HEK293 (cell line): ENCODE measurements at regions not wholly inside any gene's neighbourhood (a gene's known extent, or its start where the extent isn't known, plus 50 kb on each side); places are given as distances from the start of the nearest gene placed in this dataset.

Experiments
- CTCF ChIA-PET: fragments of 350-600 bp; formaldehyde crosslinking; extraction: SDS; loops from one replicate; lab custom pipeline; 2021; ENCODE audit warnings: antibody characterized with exemption; lab: Yijun Ruan, JAX
- POLR2A ChIA-PET: fragments of 300-600 bp; formaldehyde crosslinking; extraction: SDS; loops from one replicate; lab custom pipeline; 2020; ENCODE audit warnings: antibody characterized with exemption, inconsistent platforms; lab: Yijun Ruan, JAX
- H3K27ac ChIP-seq: fragments of 200-500 bp; sonication (Bioruptor generic); 2 replicates; pipeline ENCODE4 v1.5.1; 2014; ENCODE audit warnings: low read depth, low read length, control low read depth, inconsistent platforms; ENCODE audit errors: extremely low read depth
- H3K36me3 ChIP-seq, 2 experiments: fragments of 200-500 bp in 1 of 2; sonication (Bioruptor generic) in 1 of 2; 1 replicate in 1 of 2; 2 replicates in 1 of 2; pipeline ENCODE4 v1.5.1; 2014 to 2017; ENCODE audit warnings: inconsistent platforms in 2 of 2, low read length in 2 of 2; ENCODE audit not compliant: control insufficient read depth in 2 of 2, insufficient read depth in 1 of 2
- H3K4me1 ChIP-seq: fragments of 200-500 bp; sonication (Bioruptor generic); 2 replicates; pipeline ENCODE4 v1.5.1; 2014; ENCODE audit warnings: mild to moderate bottlenecking, low read length, inconsistent platforms; ENCODE audit not compliant: control insufficient read depth, insufficient read depth
- H3K4me3 ChIP-seq: 2 replicates; pipeline ENCODE4 v1.5.1; 2011; ENCODE audit warnings: low read depth, mild to moderate bottlenecking, control low read depth, low read length, moderate library complexity
- H3K9me3 ChIP-seq: fragments of 200-500 bp; sonication (Bioruptor generic); 2 replicates; pipeline ENCODE4 v1.5.1; 2014; ENCODE audit warnings: low read depth, low read length, inconsistent platforms; ENCODE audit not compliant: control insufficient read depth, insufficient read depth
- HOXD13 ChIP-seq: sonication (generic); formaldehyde crosslinking; IDR thresholded peaks from 2 replicates; pipeline ENCODE4 v1.8.0; 2022; ENCODE audit warnings: missing genetic modification reagents, borderline replicate concordance
- OVOL3 ChIP-seq: fragments of 450-650 bp; formaldehyde crosslinking; IDR thresholded peaks from 2 replicates; pipeline ENCODE4 v1.5.1; 2016; ENCODE audit warnings: missing biosample characterization, missing genetic modification characterization
- WT1 ChIP-seq: fragments of 450-650 bp; formaldehyde crosslinking; IDR thresholded peaks from 2 replicates; pipeline ENCODE4 v1.5.1; 2016; ENCODE audit warnings: missing biosample characterization, missing genetic modification characterization
- YY1 ChIP-seq: fragments of 450-650 bp; formaldehyde crosslinking; IDR thresholded peaks from 2 replicates; pipeline ENCODE4 v1.5.1; 2018; ENCODE audit warnings: missing biosample characterization, missing genetic modification characterization
- ZNF157 ChIP-seq: fragments of 450-650 bp; formaldehyde crosslinking; IDR thresholded peaks from 2 replicates; pipeline ENCODE4 v1.5.1; 2016; ENCODE audit warnings: missing biosample characterization, missing genetic modification characterization
- ZNF214 ChIP-seq: fragments of 450-650 bp; formaldehyde crosslinking; IDR thresholded peaks from 2 replicates; pipeline ENCODE4 v1.5.1; 2017; ENCODE audit warnings: missing biosample characterization, mild to moderate bottlenecking, missing genetic modification characterization, borderline replicate concordance
- ZNF221 ChIP-seq: fragments of 450-650 bp; formaldehyde crosslinking; IDR thresholded peaks from 2 replicates; pipeline ENCODE4 v1.5.1; 2017; ENCODE audit warnings: missing biosample characterization, missing genetic modification characterization, borderline replicate concordance
- ZNF223 ChIP-seq: fragments of 450-650 bp; formaldehyde crosslinking; IDR thresholded peaks from 2 replicates; pipeline ENCODE4 v1.5.1; 2016; ENCODE audit warnings: missing biosample characterization, missing genetic modification characterization
- ZNF404 ChIP-seq: fragments of 450-650 bp; formaldehyde crosslinking; IDR thresholded peaks from 2 replicates; pipeline ENCODE4 v1.5.1; 2017; ENCODE audit warnings: missing biosample characterization, missing genetic modification characterization
- ZNF530 ChIP-seq: fragments of 450-650 bp; formaldehyde crosslinking; IDR thresholded peaks from 2 replicates; pipeline ENCODE4 v1.5.1; 2016; ENCODE audit warnings: low read depth, missing biosample characterization, missing genetic modification characterization
- ZNF548 ChIP-seq: fragments of 450-650 bp; formaldehyde crosslinking; IDR thresholded peaks from 2 replicates; pipeline ENCODE4 v1.5.1; 2016; ENCODE audit warnings: missing biosample characterization, missing genetic modification characterization
- ZNF654 ChIP-seq: fragments of 450-650 bp; formaldehyde crosslinking; IDR thresholded peaks from 2 replicates; pipeline ENCODE4 v1.5.1; 2016; ENCODE audit warnings: low read depth, missing biosample characterization, missing genetic modification characterization
- ZNF768 ChIP-seq: fragments of 450-650 bp; formaldehyde crosslinking; IDR thresholded peaks from 2 replicates; pipeline ENCODE4 v1.5.1; 2018; ENCODE audit warnings: missing biosample characterization, mild to moderate bottlenecking, missing genetic modification characterization
- ZNF777 ChIP-seq: fragments of 450-650 bp; formaldehyde crosslinking; IDR thresholded peaks from 2 replicates; pipeline ENCODE4 v1.5.1; 2017; ENCODE audit warnings: missing biosample characterization, missing genetic modification characterization, borderline replicate concordance
- ZNF830 ChIP-seq: fragments of 450-650 bp; IDR thresholded peaks from 2 replicates; pipeline ENCODE4 v1.5.0; 2018; ENCODE audit warnings: missing biosample characterization, missing genetic modification characterization, low read depth, mild to moderate bottlenecking, moderate library complexity
- TF ChIP-seq, protein P1 (sequence below): fragments of 450-650 bp; formaldehyde crosslinking; IDR thresholded peaks from 2 replicates; pipeline ENCODE4 v1.5.1; 2016; ENCODE audit warnings: missing biosample characterization, missing genetic modification characterization, low read depth
- TF ChIP-seq, protein P2 (sequence below): fragments of 450-650 bp; formaldehyde crosslinking; IDR thresholded peaks from 2 replicates; pipeline ENCODE4 v1.5.1; 2016; ENCODE audit warnings: missing biosample characterization, missing genetic modification characterization
- TF ChIP-seq, protein P3 (sequence below): fragments of 450-650 bp; formaldehyde crosslinking; IDR thresholded peaks from 2 replicates; pipeline ENCODE4 v1.5.1; 2016; ENCODE audit warnings: missing biosample characterization, missing genetic modification characterization, borderline replicate concordance
- TF ChIP-seq, protein P4 (sequence below): fragments of 450-650 bp; formaldehyde crosslinking; IDR thresholded peaks from 2 replicates; pipeline ENCODE4 v1.5.1; 2017; ENCODE audit warnings: missing biosample characterization, mild to moderate bottlenecking, missing genetic modification characterization, moderate library complexity
- TF ChIP-seq, protein P5 (sequence below): fragments of 450-650 bp; formaldehyde crosslinking; IDR thresholded peaks from 2 replicates; pipeline ENCODE4 v1.5.1; 2016; ENCODE audit warnings: missing biosample characterization, missing genetic modification characterization
- TF ChIP-seq, protein P6 (sequence below): fragments of 450-650 bp; formaldehyde crosslinking; IDR thresholded peaks from 2 replicates; pipeline ENCODE4 v1.5.1; 2016; ENCODE audit warnings: missing biosample characterization, missing genetic modification characterization

DNA sequence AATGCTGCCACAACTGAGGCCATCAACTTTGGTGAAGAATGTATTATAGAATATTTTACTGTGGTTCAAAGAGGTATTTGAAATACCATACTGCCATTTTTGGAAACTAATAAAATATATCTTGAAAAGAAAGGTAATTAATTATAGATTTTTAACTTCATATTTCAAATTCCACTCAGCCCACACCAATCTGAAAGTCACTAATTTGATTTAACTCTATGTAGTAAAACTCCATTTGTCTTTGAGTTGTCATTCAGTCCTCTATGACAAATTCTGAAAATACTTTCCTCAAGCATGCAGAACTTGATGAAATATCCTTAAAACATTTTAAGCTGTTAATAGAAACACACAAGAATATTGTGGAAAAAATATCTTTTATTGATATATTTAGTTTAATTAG lies 1196.7 kb upstream of the CITED2 start:
- no peaks in the 10 kb centered on the region for H3K9me3 ChIP-seq
- CTCF ChIA-PET: interaction anchor here (0.6 kb wide), 2 partner anchors 207 to 575 kb away, joined by 3 read pairs; no protein-coding TSS in a partner anchor
- H3K36me3 ChIP-seq: no peaks in the 10 kb centered on the region
- H3K27ac ChIP-seq: no peak overlapping the region
- no peaks in the 10 kb centered on the region for H3K4me1 ChIP-seq
- no peak for TF ChIP-seq ZNF157 (tag by site-specific recombination)
- TF ChIP-seq ZNF404 (tag by site-specific recombination): no peak
- no peak overlapping the region for H3K4me3 ChIP-seq
- POLR2A ChIA-PET: no interaction called here

DNA sequence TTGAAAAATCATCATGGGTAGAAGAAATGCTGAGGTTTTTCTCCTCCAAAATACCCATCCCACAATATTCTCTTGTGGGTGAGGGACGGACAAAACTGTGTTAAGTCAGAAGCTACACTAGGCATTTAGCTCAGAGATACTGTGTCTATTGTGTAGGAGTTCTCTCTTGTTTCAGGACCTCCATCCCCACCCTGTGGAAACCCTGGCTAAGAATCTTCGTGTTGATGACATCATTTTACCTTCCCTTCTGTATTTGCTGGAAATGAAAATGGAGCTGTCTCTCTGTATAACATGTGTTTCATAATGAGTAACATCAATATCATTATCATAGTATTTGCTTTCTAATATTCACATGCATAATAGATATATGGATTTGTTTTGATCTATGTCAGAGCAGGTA lies 1193.0 kb upstream of the CITED2 start:
- H3K27ac ChIP-seq: no peak overlapping the region
- H3K9me3 ChIP-seq: no peaks in the 10 kb centered on the region
- no peaks in the 10 kb centered on the region for H3K4me1 ChIP-seq
- TF ChIP-seq ZNF768 (tag by site-specific recombination): no peak
- TF ChIP-seq, protein P1, sequence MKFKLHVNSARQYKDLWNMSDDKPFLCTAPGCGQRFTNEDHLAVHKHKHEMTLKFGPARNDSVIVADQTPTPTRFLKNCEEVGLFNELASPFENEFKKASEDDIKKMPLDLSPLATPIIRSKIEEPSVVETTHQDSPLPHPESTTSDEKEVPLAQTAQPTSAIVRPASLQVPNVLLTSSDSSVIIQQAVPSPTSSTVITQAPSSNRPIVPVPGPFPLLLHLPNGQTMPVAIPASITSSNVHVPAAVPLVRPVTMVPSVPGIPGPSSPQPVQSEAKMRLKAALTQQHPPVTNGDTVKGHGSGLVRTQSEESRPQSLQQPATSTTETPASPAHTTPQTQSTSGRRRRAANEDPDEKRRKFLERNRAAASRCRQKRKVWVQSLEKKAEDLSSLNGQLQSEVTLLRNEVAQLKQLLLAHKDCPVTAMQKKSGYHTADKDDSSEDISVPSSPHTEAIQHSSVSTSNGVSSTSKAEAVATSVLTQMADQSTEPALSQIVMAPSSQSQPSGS (tag by site-specific recombination): peak; percentile 67; the same call in 1 of the 2 replicates
- TF ChIP-seq, all 188 proteins: peak for 1
- no peaks in the 10 kb centered on the region for H3K36me3 ChIP-seq
- no peak overlapping the region for H3K4me3 ChIP-seq
- ChIA-PET POLR2A (no interaction called here), CTCF (interaction anchor here (0.6 kb wide), 2 partner anchors 11 to 381 kb away, joined by 3 to 4 read pairs; no protein-coding TSS in a partner anchor)

DNA sequence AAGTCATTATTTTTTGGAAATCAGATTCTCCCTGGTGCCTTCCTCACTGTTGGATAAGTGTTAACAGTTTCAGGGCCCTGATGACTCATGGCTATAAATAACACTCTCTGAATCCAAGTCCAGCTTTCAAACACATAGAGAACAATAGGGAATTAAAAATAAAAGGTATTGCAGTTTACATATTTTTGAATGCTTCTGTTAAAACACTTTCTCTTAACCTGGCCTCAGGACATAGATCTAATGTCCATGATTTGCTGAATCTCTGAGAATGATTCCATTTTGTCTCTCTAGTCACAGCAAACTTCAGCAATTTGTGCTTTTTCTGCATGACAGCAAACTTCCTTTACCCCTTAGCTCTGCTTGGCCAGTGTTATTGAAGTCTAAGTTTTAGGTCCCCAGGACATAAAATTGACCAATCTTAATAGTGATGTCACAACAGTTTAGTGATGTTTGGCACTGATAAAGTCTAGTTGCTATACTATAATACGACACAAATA lies 1192.4 kb upstream of the CITED2 start:
- ChIA-PET POLR2A (no interaction called here), CTCF (interaction anchor here (0.6 kb wide), 1 partner anchor 381 kb away, joined by 3 read pairs; no protein-coding TSS in a partner anchor)
- no peak overlapping the region for H3K4me3 ChIP-seq
- no peaks in the 10 kb centered on the region for H3K4me1 ChIP-seq
- H3K36me3 ChIP-seq: no peaks in the 10 kb centered on the region
- no peaks in the 10 kb centered on the region for H3K9me3 ChIP-seq
- no peak overlapping the region for H3K27ac ChIP-seq
- TF ChIP-seq, protein P2, sequence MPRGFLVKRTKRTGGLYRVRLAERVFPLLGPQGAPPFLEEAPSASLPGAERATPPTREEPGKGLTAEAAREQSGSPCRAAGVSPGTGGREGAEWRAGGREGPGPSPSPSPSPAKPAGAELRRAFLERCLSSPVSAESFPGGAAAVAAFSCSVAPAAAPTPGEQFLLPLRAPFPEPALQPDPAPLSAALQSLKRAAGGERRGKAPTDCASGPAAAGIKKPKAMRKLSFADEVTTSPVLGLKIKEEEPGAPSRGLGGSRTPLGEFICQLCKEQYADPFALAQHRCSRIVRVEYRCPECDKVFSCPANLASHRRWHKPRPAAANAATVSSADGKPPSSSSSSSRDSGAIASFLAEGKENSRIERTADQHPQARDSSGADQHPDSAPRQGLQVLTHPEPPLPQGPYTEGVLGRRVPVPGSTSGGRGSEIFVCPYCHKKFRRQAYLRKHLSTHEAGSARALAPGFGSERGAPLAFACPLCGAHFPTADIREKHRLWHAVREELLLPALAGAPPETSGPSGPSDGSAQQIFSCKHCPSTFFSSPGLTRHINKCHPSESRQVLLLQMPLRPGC: no peak
- TF ChIP-seq ZNF654: no peak
- TF ChIP-seq ZNF777: no peak
- no peak for TF ChIP-seq ZNF830 (tag by site-specific recombination)
- no peak for TF ChIP-seq HOXD13 (CRISPR knock-in tag)
- no peak for TF ChIP-seq YY1 (tag by site-specific recombination)
- TF ChIP-seq, protein P3, sequence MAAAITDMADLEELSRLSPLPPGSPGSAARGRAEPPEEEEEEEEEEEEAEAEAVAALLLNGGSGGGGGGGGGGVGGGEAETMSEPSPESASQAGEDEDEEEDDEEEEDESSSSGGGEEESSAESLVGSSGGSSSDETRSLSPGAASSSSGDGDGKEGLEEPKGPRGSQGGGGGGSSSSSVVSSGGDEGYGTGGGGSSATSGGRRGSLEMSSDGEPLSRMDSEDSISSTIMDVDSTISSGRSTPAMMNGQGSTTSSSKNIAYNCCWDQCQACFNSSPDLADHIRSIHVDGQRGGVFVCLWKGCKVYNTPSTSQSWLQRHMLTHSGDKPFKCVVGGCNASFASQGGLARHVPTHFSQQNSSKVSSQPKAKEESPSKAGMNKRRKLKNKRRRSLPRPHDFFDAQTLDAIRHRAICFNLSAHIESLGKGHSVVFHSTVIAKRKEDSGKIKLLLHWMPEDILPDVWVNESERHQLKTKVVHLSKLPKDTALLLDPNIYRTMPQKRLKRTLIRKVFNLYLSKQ (tag by site-specific recombination): no peak
- TF ChIP-seq ZNF221 (tag by site-specific recombination): no peak
- TF ChIP-seq, protein P4, sequence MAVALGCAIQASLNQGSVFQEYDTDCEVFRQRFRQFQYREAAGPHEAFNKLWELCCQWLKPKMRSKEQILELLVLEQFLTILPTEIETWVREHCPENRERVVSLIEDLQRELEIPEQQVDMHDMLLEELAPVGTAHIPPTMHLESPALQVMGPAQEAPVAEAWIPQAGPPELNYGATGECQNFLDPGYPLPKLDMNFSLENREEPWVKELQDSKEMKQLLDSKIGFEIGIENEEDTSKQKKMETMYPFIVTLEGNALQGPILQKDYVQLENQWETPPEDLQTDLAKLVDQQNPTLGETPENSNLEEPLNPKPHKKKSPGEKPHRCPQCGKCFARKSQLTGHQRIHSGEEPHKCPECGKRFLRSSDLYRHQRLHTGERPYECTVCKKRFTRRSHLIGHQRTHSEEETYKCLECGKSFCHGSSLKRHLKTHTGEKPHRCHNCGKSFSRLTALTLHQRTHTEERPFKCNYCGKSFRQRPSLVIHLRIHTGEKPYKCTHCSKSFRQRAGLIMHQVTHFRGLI (tag by site-specific recombination): no peak
- TF ChIP-seq, protein P5, sequence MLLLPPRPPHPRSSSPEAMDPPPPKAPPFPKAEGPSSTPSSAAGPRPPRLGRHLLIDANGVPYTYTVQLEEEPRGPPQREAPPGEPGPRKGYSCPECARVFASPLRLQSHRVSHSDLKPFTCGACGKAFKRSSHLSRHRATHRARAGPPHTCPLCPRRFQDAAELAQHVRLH (tag by site-specific recombination): no peak
- TF ChIP-seq ZNF548 (tag by site-specific recombination): no peak
- no peak for TF ChIP-seq ZNF530 (tag by site-specific recombination)
- TF ChIP-seq ZNF214 (tag by site-specific recombination): no peak
- no peak for TF ChIP-seq WT1 (tag by site-specific recombination)
- no peak for TF ChIP-seq OVOL3 (tag by site-specific recombination)
- no peak for TF ChIP-seq ZNF223 (tag by site-specific recombination)
- TF ChIP-seq, protein P6, sequence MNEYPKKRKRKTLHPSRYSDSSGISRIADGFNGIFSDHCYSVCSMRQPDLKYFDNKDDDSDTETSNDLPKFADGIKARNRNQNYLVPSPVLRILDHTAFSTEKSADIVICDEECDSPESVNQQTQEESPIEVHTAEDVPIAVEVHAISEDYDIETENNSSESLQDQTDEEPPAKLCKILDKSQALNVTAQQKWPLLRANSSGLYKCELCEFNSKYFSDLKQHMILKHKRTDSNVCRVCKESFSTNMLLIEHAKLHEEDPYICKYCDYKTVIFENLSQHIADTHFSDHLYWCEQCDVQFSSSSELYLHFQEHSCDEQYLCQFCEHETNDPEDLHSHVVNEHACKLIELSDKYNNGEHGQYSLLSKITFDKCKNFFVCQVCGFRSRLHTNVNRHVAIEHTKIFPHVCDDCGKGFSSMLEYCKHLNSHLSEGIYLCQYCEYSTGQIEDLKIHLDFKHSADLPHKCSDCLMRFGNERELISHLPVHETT (tag by site-specific recombination): no peak
